Karpas-422 (cell line): ENCODE measurements at regions not wholly inside any gene's neighbourhood (a gene's known extent, or its start where the extent isn't known, plus 50 kb on each side); places are given as distances from the start of the nearest gene placed in this dataset.

ENCODE experiments used
- DNase-seq: peaks from one replicate; pipeline ENCODE4 v3.0.0-alpha.2; 2015
- H2AFZ ChIP-seq: fragments of 200-600 bp; sonication (generic); 2 replicates; pipeline ENCODE4 v1.6.1; 2014; ENCODE audit warnings: antibody characterized with exemption, low read length, mixed read lengths
- H3K27ac ChIP-seq: fragments of 200-600 bp; sonication (generic); 2 replicates; pipeline ENCODE4 v1.5.1; 2014; ENCODE audit warnings: mild to moderate bottlenecking, low read length, moderate library complexity
- H3K27me3 ChIP-seq: fragments of 200-600 bp; sonication (generic); 2 replicates; pipeline ENCODE4 v1.6.1; 2014; ENCODE audit warnings: low read length, mixed read lengths
- H3K36me3 ChIP-seq: fragments of 200-600 bp; sonication (generic); 2 replicates; pipeline ENCODE4 v1.6.1; 2014; ENCODE audit warnings: low read length, mixed read lengths; ENCODE audit not compliant: insufficient read depth
- H3K4me1 ChIP-seq: fragments of 200-600 bp; sonication (generic); 2 replicates; pipeline ENCODE4 v1.6.1; 2014; ENCODE audit warnings: mild to moderate bottlenecking, low read length, mixed read lengths
- H3K4me2 ChIP-seq: fragments of 200-600 bp; sonication (generic); 2 replicates; pipeline ENCODE4 v1.6.1; 2014; ENCODE audit warnings: low read length, low read depth, mild to moderate bottlenecking; ENCODE audit not compliant: poor library complexity, severe bottlenecking
- H3K4me3 ChIP-seq: fragments of 200-600 bp; sonication (generic); 2 replicates; pipeline ENCODE4 v1.5.1; 2014; ENCODE audit warnings: mild to moderate bottlenecking, antibody characterized with exemption, low read length, mixed read lengths
- H3K79me2 ChIP-seq: fragments of 200-600 bp; sonication (generic); 2 replicates; pipeline ENCODE4 v1.6.1; 2014; ENCODE audit warnings: mild to moderate bottlenecking, low read length, mixed read lengths
- H3K9ac ChIP-seq: fragments of 200-600 bp; sonication (generic); 2 replicates; pipeline ENCODE4 v1.6.0; 2014; ENCODE audit warnings: low read length
- H3K9me2 ChIP-seq: fragments of 200-600 bp; sonication (generic), shearing (Covaris generic); replicated peaks from 2 replicates; pipeline ENCODE4 v1.6.0; 2014; ENCODE audit warnings: mild to moderate bottlenecking, low read length, moderate library complexity; ENCODE audit not compliant: insufficient read depth
- H3K9me3 ChIP-seq: fragments of 300-700, 200-600 bp; sonication (generic); 2 replicates; pipeline ENCODE4 v1.6.1; 2014; ENCODE audit warnings: low read length, mixed read lengths
- H4K20me1 ChIP-seq: fragments of 200-600 bp; sonication (generic); 2 replicates; pipeline ENCODE4 v1.6.1; 2014; ENCODE audit warnings: mild to moderate bottlenecking, antibody characterized with exemption, low read length, low read depth; ENCODE audit not compliant: insufficient read depth

DNA sequence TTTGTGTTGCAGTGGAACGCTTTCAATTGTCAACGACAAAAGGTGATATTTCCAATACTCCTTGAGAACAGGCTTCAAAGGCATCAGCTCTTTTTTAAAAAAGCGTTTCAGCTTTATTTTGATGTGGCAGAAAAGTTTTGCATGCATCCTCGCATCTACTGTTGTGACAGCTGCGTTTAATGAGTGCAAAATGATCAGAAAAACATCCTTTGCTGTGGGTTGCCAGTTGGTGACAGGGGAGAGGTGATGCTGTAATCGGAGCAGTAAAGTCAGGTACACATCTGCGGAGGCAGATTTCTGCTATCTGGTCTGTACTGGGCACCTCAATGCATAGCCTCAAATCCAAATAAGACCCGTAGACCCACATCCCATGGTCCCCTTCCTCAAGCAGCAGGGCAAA, 91.9 kb upstream of the POU3F3 start:
- Histone ChIP-seq H3K27ac (no peak overlapping the region), H3K27me3 (no peaks in the 10 kb centered on the region), H3K9ac (no peak overlapping the region), H3K4me2 (no peak overlapping the region), H2AFZ (no peak overlapping the region), H3K36me3 (no peaks in the 10 kb centered on the region), H3K4me3 (no peak overlapping the region), H3K9me3 (no peaks in the 10 kb centered on the region), H3K79me2 (no peaks in the 10 kb centered on the region), H3K4me1 (no peaks in the 10 kb centered on the region), H3K9me2 (no peaks in the 10 kb centered on the region), H4K20me1 (no peaks in the 10 kb centered on the region)
- DNase-seq, result no peak

DNA sequence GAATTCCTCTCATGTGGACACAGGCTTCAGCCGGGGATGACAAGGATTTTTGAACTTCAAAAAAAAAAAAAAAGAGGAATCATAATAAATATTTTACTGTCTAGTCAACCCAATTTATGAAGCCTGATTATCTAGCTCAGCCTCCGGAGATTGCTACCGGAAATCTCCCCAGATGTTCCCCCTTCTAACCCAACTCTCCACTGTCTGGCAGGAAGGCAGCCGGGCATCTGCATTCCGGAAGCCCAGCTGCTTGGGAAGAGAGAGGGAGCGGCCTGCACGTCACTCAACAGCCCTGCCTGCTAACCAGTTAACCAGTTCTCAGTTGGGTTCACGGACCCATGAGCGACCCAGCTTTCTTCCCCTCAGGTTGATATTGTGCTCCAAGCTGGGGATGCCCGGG, 87.2 kb upstream of the POU3F3 start:
- Histone ChIP-seq H3K4me3 (no peak overlapping the region), H3K27ac (no peak overlapping the region), H3K36me3 (no peaks in the 10 kb centered on the region), H3K9me2 (no peaks in the 10 kb centered on the region), H3K9ac (no peak overlapping the region), H3K4me2 (no peak overlapping the region), H3K79me2 (no peaks in the 10 kb centered on the region), H3K9me3 (no peaks in the 10 kb centered on the region), H2AFZ (no peak overlapping the region), H3K4me1 (no peaks in the 10 kb centered on the region), H4K20me1 (no peaks in the 10 kb centered on the region), H3K27me3 (no peaks in the 10 kb centered on the region)
- no peak for DNase-seq

DNA sequence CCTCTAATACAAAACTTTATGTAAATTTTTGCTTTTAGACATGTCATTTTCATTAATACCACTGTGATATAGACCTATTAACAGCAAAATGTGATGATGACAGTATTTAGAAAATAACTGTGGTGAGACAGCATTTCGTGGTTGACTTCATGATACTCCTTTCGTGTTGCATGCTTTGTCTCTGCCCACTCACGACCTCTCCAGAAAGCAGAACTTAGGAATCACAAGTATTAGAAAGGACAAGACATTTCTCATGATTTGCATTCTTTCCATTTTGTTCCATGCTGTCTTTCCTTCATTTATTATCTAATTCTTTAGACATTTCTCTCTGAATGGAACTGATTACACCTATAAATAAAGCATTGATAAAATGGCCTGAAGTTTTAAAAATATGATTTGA, 85.2 kb upstream of the POU3F3 start:
- no peak overlapping the region for H3K4me2 ChIP-seq
- H3K9me2 ChIP-seq, result no peaks in the 10 kb centered on the region
- H3K79me2 ChIP-seq, result no peaks in the 10 kb centered on the region
- H3K27ac ChIP-seq, result no peak overlapping the region
- no peaks in the 10 kb centered on the region for H3K27me3 ChIP-seq
- no peak overlapping the region for H2AFZ ChIP-seq
- no peaks in the 10 kb centered on the region for H3K36me3 ChIP-seq
- H3K4me3 ChIP-seq, result no peak overlapping the region
- no peaks in the 10 kb centered on the region for H3K9me3 ChIP-seq
- no peak for DNase-seq
- H3K9ac ChIP-seq, result no peak overlapping the region
- no peaks in the 10 kb centered on the region for H4K20me1 ChIP-seq
- no peaks in the 10 kb centered on the region for H3K4me1 ChIP-seq

DNA sequence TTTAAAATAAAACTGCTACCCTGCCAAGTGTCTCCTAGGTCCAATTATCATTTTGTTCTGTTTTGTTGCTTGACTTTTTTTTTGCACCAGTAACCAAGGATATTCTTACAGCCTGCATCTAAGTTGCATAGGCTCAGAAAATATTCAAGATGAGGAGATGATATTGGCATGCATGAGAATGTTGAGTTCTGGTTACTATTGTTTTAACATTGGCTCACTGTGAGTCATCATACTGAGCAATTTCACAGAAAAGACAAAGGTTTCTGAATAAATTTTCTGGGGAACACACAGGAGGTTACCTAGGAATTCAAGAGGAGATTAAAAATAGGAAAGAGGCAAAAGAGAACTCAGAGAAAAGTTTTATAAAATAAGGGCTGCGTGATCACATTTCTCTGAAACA, 84.8 kb upstream of the POU3F3 start:
- no peaks in the 10 kb centered on the region for H3K9me2 ChIP-seq
- no peaks in the 10 kb centered on the region for H3K4me1 ChIP-seq
- DNase-seq, result no peak

DNA sequence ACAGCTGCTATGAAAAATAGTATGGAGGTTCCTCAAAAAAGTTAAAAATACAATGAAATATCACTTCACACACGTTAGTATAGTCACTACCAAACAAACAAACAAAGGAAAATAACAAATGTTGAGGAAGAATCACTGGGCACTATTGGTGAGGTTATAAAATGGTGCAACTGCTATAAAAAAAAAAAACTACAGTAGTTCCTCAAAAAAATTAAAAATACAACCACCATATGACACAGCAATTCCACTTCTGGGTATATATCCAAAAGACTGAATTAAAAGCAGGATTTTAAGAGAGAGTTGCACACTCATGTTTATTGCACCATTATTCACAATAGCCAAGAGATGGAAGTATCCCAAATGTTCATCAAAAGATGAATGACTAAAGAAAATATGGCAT, 80.9 kb upstream of the POU3F3 start:
- H3K79me2 ChIP-seq, result no peaks in the 10 kb centered on the region
- H3K9me3 ChIP-seq, result no peaks in the 10 kb centered on the region
- H3K36me3 ChIP-seq, result no peaks in the 10 kb centered on the region
- H3K4me1 ChIP-seq, result no peaks in the 10 kb centered on the region
- no peaks in the 10 kb centered on the region for H3K27me3 ChIP-seq
- H4K20me1 ChIP-seq, result no peaks in the 10 kb centered on the region
- no peak overlapping the region for H3K9ac ChIP-seq
- H3K9me2 ChIP-seq, result no peaks in the 10 kb centered on the region
- H3K27ac ChIP-seq, result no peak overlapping the region
- H3K4me3 ChIP-seq, result no peak overlapping the region
- no peak overlapping the region for H2AFZ ChIP-seq
- no peak overlapping the region for H3K4me2 ChIP-seq
- DNase-seq, result no peak

More for the DNA sequence above, 84.8 kb upstream of the POU3F3 start:
- Histone ChIP-seq H3K4me2 (no peak overlapping the region), H3K79me2 (no peaks in the 10 kb centered on the region), H2AFZ (no peak overlapping the region), H3K36me3 (no peaks in the 10 kb centered on the region), H3K27me3 (no peaks in the 10 kb centered on the region), H3K9ac (no peak overlapping the region), H3K4me3 (no peak overlapping the region), H3K27ac (no peak overlapping the region), H4K20me1 (no peaks in the 10 kb centered on the region), H3K9me3 (no peaks in the 10 kb centered on the region)

DNA sequence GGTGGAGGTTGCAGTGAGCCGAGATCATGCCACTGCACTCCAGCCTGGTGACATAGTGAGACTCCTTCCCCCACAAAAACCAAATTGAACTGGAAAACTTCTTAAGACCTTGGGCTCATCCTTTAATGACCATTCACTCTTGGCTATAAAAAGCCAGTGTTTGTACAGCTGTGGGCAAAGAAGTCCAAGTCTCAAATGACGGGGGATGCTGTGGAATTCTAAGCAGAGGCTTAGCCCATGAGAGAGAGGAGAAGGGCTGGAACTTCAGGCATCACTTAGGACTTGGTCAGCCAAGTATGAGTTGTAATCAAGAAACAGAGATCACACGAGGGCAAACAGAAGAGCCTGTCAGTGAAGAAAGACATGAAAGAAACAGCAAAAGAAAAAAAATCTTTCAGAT, 79.3 kb upstream of the POU3F3 start:
- Histone ChIP-seq H3K9ac (no peak overlapping the region), H2AFZ (no peak overlapping the region), H3K9me3 (no peaks in the 10 kb centered on the region), H3K79me2 (no peaks in the 10 kb centered on the region), H3K27ac (no peak overlapping the region), H3K4me1 (no peaks in the 10 kb centered on the region), H3K9me2 (no peaks in the 10 kb centered on the region), H4K20me1 (no peaks in the 10 kb centered on the region), H3K36me3 (no peaks in the 10 kb centered on the region), H3K4me3 (no peak overlapping the region), H3K27me3 (no peaks in the 10 kb centered on the region), H3K4me2 (no peak overlapping the region)
- no peak for DNase-seq

DNA sequence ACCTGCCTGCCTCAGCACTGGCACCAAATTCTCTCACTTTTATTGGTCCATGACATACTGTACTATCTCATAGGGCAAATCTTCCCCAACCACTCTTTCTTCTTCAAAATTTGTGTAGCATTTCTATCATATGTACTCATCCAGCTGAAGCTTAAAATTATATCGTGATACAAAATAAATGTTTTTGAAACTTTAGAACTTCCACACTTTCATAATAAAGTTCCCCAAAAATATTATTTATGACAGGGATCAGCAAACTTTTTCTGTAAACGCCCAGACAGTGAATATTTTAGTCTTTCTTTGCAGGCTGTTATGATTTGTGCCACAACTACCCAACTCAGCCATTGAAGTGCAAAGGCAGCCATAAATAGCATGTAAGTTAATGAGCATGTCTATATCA, 76.2 kb upstream of the POU3F3 start:
- no peak overlapping the region for H3K9ac ChIP-seq
- H2AFZ ChIP-seq, result no peak overlapping the region
- H4K20me1 ChIP-seq, result no peaks in the 10 kb centered on the region
- no peaks in the 10 kb centered on the region for H3K4me1 ChIP-seq
- H3K9me2 ChIP-seq, result no peaks in the 10 kb centered on the region
- no peak overlapping the region for H3K4me2 ChIP-seq
- H3K27me3 ChIP-seq, result no peaks in the 10 kb centered on the region
- no peaks in the 10 kb centered on the region for H3K9me3 ChIP-seq
- no peaks in the 10 kb centered on the region for H3K79me2 ChIP-seq
- H3K4me3 ChIP-seq, result no peak overlapping the region
- no peak for DNase-seq
- no peak overlapping the region for H3K27ac ChIP-seq
- no peaks in the 10 kb centered on the region for H3K36me3 ChIP-seq

DNA sequence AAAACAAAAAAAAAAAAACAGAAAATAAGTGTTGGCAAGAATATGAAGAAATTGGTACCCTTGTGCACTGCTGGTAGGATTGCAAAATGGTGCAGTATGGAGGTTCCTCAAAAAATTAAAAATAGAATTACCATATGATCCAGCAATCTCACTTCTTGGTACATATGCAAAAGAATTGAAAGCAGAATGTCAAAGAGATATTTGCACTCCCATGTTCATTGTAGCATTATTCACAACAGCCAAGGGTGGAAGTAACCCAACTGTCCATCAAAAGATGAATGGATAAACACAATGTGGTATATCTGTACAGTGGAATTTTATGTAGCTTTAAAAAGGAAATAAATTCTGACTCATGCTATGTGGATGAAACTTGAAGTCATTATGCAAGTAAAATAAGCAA, 72.8 kb upstream of the POU3F3 start:
- no peak overlapping the region for H3K4me3 ChIP-seq
- H3K4me1 ChIP-seq, result no peaks in the 10 kb centered on the region
- DNase-seq, result no peak
- no peak overlapping the region for H3K27ac ChIP-seq
- no peaks in the 10 kb centered on the region for H4K20me1 ChIP-seq
- no peaks in the 10 kb centered on the region for H3K36me3 ChIP-seq
- H3K9me2 ChIP-seq, result no peaks in the 10 kb centered on the region
- no peak overlapping the region for H3K4me2 ChIP-seq
- H3K27me3 ChIP-seq, result no peaks in the 10 kb centered on the region
- no peaks in the 10 kb centered on the region for H3K9me3 ChIP-seq
- H3K9ac ChIP-seq, result no peak overlapping the region
- H2AFZ ChIP-seq, result no peak overlapping the region
- no peaks in the 10 kb centered on the region for H3K79me2 ChIP-seq

DNA sequence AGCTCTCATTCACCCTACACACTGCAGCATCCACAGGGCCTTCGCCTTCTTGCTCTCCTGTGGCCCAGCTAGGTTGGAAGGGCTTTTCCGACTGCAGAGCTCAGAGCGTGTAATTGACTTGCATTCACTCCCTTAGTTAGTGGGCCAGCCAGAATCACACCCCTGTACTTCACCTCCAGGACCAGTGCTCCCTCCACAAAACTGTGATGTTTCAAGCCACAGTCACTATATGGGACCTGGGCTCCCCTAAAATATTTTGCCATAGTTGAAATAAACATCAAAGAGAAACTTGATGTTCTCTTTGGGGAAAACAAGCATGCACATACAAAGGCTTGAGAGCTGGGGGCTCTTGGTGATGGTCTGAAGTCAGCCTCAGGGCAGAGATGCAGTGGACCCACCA, 69.7 kb upstream of the POU3F3 start:
- no peak for DNase-seq
- Histone ChIP-seq H3K9ac (no peak overlapping the region), H3K9me3 (no peaks in the 10 kb centered on the region), H3K79me2 (no peaks in the 10 kb centered on the region), H3K4me1 (no peaks in the 10 kb centered on the region), H3K36me3 (no peaks in the 10 kb centered on the region), H3K4me3 (no peak overlapping the region), H3K27ac (no peak overlapping the region), H3K9me2 (no peaks in the 10 kb centered on the region), H4K20me1 (no peaks in the 10 kb centered on the region), H3K4me2 (no peak overlapping the region), H3K27me3 (no peaks in the 10 kb centered on the region), H2AFZ (no peak overlapping the region)
